SU-DHL-6 (cell line): ENCODE measurements at regions not wholly inside any gene's neighbourhood (a gene's known extent, or its start where the extent isn't known, plus 50 kb on each side); places are given as distances from the start of the nearest gene placed in this dataset.

Source experiments
- H2AFZ ChIP-seq: fragments of 200-600 bp; sonication (generic); 2 replicates; pipeline ENCODE4 v1.6.1; 2014; ENCODE audit warnings: low read depth, mild to moderate bottlenecking, moderate library complexity, mixed read lengths, antibody characterized with exemption, low read length; ENCODE audit not compliant: severe bottlenecking
- H3F3A ChIP-seq: fragments of 200-600 bp; shearing (Covaris generic); 2 replicates; pipeline ENCODE4 v1.6.0; 2016; ENCODE audit warnings: antibody characterized with exemption, mild to moderate bottlenecking; ENCODE audit not compliant: insufficient read depth
- H3K27ac ChIP-seq: fragments of 200-600 bp; sonication (generic); 2 replicates; pipeline ENCODE4 v1.5.1; 2016; ENCODE audit warnings: low read depth, mild to moderate bottlenecking, low read length, moderate library complexity, mixed read lengths
- H3K27me3 ChIP-seq: fragments of 200-600 bp; sonication (generic), shearing (Covaris generic); 2 replicates; pipeline ENCODE4 v1.6.0; 2014; ENCODE audit warnings: mild to moderate bottlenecking, low read length
- H3K36me3 ChIP-seq: fragments of 200-600 bp; sonication (generic); 2 replicates; pipeline ENCODE4 v1.6.1; 2014; ENCODE audit warnings: mild to moderate bottlenecking, low read length, mixed read lengths
- H3K4me2 ChIP-seq: fragments of 300-600, 200-600 bp; shearing (Covaris generic), sonication (generic); 2 replicates; pipeline ENCODE4 v1.6.0; 2014; ENCODE audit warnings: low read length, low read depth, mild to moderate bottlenecking; ENCODE audit not compliant: poor library complexity, severe bottlenecking
- H3K4me3 ChIP-seq: fragments of 200-600 bp; sonication (generic); 2 replicates; pipeline ENCODE4 v1.5.1; 2014; ENCODE audit warnings: antibody characterized with exemption, low read length, mild to moderate bottlenecking, mixed read lengths; ENCODE audit not compliant: insufficient read depth, poor library complexity, severe bottlenecking
- H3K79me2 ChIP-seq: fragments of 200-600 bp; sonication (generic); 2 replicates; pipeline ENCODE4 v1.6.1; 2014; ENCODE audit warnings: mild to moderate bottlenecking, low read length, moderate library complexity; ENCODE audit not compliant: insufficient read depth
- H3K9ac ChIP-seq: fragments of 200-600 bp; sonication (generic); 2 replicates; pipeline ENCODE4 v1.7.0; 2014; ENCODE audit warnings: mild to moderate bottlenecking, low read length
- H3K9me2 ChIP-seq: fragments of 200-600 bp; sonication (generic); replicated peaks from 2 replicates; pipeline ENCODE4 v1.6.1; 2014; ENCODE audit warnings: low read length; ENCODE audit not compliant: insufficient read depth
- H3K9me3 ChIP-seq: fragments of 200-600 bp; sonication (generic); 2 replicates; pipeline ENCODE4 v1.6.1; 2014; ENCODE audit warnings: low read length, mixed read lengths; ENCODE audit not compliant: insufficient read depth
- H4K20me1 ChIP-seq: fragments of 200-600 bp; sonication (generic); 2 replicates; pipeline ENCODE4 v1.6.1; 2014; ENCODE audit warnings: low read depth, mild to moderate bottlenecking, antibody characterized with exemption, low read length, moderate library complexity, mixed read lengths
- EZH2phosphoT487 ChIP-seq: fragments of 200-600 bp; sonication (generic), shearing (Covaris generic); conservative IDR thresholded peaks from 2 replicates; pipeline ENCODE4 v1.6.1; 2018; ENCODE audit warnings: mild to moderate bottlenecking, antibody characterized with exemption, low read length, moderate library complexity, mixed read lengths
- TF ChIP-seq, protein P1 (sequence below): fragments of 200-600 bp; sonication (generic); IDR thresholded peaks from one replicate; pipeline ENCODE4 v1.5.1; 2017; ENCODE audit warnings: antibody characterized with exemption, mild to moderate bottlenecking, low read length, moderate library complexity; ENCODE audit not compliant: insufficient read depth, poor library complexity, severe bottlenecking

DNA sequence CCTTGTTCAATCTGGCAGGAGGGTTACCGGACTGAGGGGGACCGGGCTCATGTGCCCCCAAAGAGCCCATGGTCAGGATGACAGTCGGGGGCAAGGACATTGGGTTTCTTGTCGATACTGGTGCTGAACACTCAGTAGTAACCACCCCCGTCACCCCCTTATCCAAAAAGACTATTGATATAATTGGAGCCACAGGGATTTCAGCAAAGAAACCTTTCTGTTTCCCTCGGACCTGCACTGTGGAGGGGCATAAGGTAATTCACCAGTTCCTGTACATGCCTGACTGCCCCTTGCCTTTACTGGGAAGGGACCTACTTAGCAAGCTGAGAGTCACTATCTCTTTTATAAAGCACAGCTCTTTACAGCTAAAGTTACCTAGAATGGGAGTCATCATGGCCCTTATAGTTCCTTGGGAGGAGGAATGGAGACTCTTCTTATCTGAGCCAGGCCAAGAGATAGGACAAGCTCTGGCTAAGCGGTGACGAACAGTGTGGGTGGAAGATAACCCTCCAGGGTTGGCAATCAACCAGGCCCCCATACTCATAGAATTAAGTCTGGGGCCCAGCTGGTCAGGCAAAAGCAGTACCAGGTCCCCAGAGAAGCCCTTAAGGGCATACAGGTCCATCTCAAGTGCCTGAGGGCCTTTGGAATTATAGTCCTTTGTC is 603.7 kb downstream of the UQCRFS1 start:
- H3K79me2 ChIP-seq: no peaks in the 10 kb centered on the region
- H3K9me3 ChIP-seq: peaks cover under 1% of the 10 kb centered on the region; the same call in 1 of the 2 replicates
- H2AFZ ChIP-seq: no peak overlapping the region
- H3K9me2 ChIP-seq: no peaks in the 10 kb centered on the region
- no peaks in the 10 kb centered on the region for H3F3A ChIP-seq
- no peaks in the 10 kb centered on the region for H4K20me1 ChIP-seq
- no peak overlapping the region for H3K4me3 ChIP-seq
- H3K27me3 ChIP-seq: no peaks in the 10 kb centered on the region
- TF ChIP-seq, protein P1, sequence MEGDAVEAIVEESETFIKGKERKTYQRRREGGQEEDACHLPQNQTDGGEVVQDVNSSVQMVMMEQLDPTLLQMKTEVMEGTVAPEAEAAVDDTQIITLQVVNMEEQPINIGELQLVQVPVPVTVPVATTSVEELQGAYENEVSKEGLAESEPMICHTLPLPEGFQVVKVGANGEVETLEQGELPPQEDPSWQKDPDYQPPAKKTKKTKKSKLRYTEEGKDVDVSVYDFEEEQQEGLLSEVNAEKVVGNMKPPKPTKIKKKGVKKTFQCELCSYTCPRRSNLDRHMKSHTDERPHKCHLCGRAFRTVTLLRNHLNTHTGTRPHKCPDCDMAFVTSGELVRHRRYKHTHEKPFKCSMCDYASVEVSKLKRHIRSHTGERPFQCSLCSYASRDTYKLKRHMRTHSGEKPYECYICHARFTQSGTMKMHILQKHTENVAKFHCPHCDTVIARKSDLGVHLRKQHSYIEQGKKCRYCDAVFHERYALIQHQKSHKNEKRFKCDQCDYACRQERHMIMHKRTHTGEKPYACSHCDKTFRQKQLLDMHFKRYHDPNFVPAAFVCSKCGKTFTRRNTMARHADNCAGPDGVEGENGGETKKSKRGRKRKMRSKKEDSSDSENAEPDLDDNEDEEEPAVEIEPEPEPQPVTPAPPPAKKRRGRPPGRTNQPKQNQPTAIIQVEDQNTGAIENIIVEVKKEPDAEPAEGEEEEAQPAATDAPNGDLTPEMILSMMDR: no peak
- no peak for TF ChIP-seq EZH2phosphoT487
- H3K9ac ChIP-seq: no peak overlapping the region
- H3K36me3 ChIP-seq: no peaks in the 10 kb centered on the region
- no peak overlapping the region for H3K27ac ChIP-seq
- no peak overlapping the region for H3K4me2 ChIP-seq

DNA sequence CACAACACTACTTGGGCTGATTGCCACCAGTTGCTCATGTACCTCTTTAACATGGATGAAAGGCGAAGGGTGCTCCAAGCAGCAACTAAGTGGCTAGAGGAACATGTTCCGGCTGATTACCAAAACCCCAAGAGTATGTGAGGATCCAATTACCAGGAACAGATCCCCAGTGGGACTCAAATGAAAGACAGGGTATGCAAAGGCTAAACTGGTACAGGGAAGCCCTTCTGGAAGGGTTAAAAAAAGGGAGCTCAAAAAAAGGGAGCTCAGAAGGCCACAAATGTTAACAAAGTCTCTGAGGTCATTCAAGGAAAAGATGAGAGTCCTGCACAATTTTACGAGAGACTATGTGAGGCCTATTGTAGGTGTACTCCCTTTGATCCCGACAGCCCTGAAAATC is 604.7 kb downstream of the UQCRFS1 start:
- H3K4me3 ChIP-seq: no peak overlapping the region
- H3K79me2 ChIP-seq: no peaks in the 10 kb centered on the region
- no peak overlapping the region for H3K9ac ChIP-seq
- H3K27me3 ChIP-seq: no peaks in the 10 kb centered on the region
- no peaks in the 10 kb centered on the region for H3K36me3 ChIP-seq
- H4K20me1 ChIP-seq: no peaks in the 10 kb centered on the region
- H3F3A ChIP-seq: no peaks in the 10 kb centered on the region
- no peaks in the 10 kb centered on the region for H3K9me2 ChIP-seq
- no peak for TF ChIP-seq EZH2phosphoT487
- TF ChIP-seq, protein P1: no peak
- no peaks in the 10 kb centered on the region for H3K9me3 ChIP-seq
- H3K27ac ChIP-seq: no peak overlapping the region
- H2AFZ ChIP-seq: no peak overlapping the region
- no peak overlapping the region for H3K4me2 ChIP-seq

DNA sequence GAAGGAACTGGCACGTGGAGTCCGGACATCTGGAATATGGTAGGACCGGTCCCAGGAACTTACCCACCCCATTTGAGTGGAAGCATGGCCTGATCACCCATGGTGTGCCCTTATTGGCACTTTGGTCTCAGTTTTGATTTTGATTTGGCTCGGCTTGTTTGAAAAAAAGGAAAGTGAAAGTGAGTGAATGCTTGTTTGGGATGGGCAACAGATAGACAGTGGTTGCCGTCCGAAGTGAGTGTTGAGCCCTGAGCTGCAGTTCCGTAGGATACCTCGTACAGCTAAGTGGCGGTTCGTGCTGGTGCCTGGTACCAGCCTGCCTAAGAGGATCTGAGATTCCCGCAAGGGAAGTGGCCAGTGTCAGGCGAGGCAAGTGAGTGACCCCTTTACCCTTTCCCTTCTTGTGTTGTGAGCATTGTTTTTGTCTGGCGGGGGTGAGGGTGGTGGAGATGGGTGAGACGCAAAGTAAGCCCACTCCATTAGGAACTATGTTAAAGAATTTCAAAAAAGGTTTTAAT is 605.8 kb downstream of the UQCRFS1 start:
- H3K9me2 ChIP-seq: no peaks in the 10 kb centered on the region
- no peaks in the 10 kb centered on the region for H3K79me2 ChIP-seq
- H3K4me3 ChIP-seq: no peak overlapping the region
- no peak overlapping the region for H3K9ac ChIP-seq
- TF ChIP-seq, protein P1: no peak
- TF ChIP-seq EZH2phosphoT487: no peak
- H3K27me3 ChIP-seq: no peaks in the 10 kb centered on the region
- H3F3A ChIP-seq: no peaks in the 10 kb centered on the region
- H4K20me1 ChIP-seq: no peaks in the 10 kb centered on the region
- H3K9me3 ChIP-seq: no peaks in the 10 kb centered on the region
- no peak overlapping the region for H3K27ac ChIP-seq
- no peak overlapping the region for H2AFZ ChIP-seq
- H3K4me2 ChIP-seq: no peak overlapping the region
- no peaks in the 10 kb centered on the region for H3K36me3 ChIP-seq
